Liver (tissue), 3 donors: ENCODE measurements at regions not wholly inside any gene's neighbourhood (a gene's known extent, or its start where the extent isn't known, plus 50 kb on each side); places are given as distances from the start of the nearest gene placed in this dataset.

Source experiments
- FOXA1 ChIP-seq: IDR thresholded peaks from 2 replicates; pipeline ENCODE4 v1.6.1; 2016; ENCODE audit warnings: antibody characterized with exemption
- GABPA ChIP-seq, 2 donors: IDR thresholded peaks in 1 of 2; conservative IDR thresholded peaks in 1 of 2; 2 replicates each; pipeline ENCODE4 v1.6.1; 2016; ENCODE audit warnings: antibody characterized with exemption in 2 of 2, mild to moderate bottlenecking in 1 of 2, moderate library complexity in 1 of 2
- JUND ChIP-seq, 2 donors: IDR thresholded peaks; 2 replicates each; pipeline ENCODE4 v1.6.1; 2016; ENCODE audit warnings: antibody characterized with exemption in 2 of 2
- MAX ChIP-seq: IDR thresholded peaks from 2 replicates; pipeline ENCODE4 v1.6.1; 2016; ENCODE audit warnings: antibody characterized with exemption
- RAD21 ChIP-seq, 2 donors: IDR thresholded peaks; 2 replicates each; pipeline ENCODE4 v1.6.1; 2016; ENCODE audit warnings: antibody characterized with exemption in 2 of 2, mild to moderate bottlenecking in 2 of 2
- REST ChIP-seq: IDR thresholded peaks from 2 replicates; pipeline ENCODE4 v1.6.1; 2016; ENCODE audit warnings: antibody characterized with exemption, mild to moderate bottlenecking
- RXRA ChIP-seq, 2 donors: IDR thresholded peaks; 2 replicates each; pipeline ENCODE4 v1.6.1; 2017 to 2018; ENCODE audit warnings: antibody characterized with exemption in 2 of 2, mild to moderate bottlenecking in 1 of 2
- SP1 ChIP-seq: IDR thresholded peaks from 2 replicates; pipeline ENCODE4 v1.6.1; 2018; ENCODE audit warnings: antibody characterized with exemption, mild to moderate bottlenecking
- TAF1 ChIP-seq: conservative IDR thresholded peaks from 2 replicates; pipeline ENCODE4 v1.6.1; 2016; ENCODE audit warnings: antibody characterized with exemption, mild to moderate bottlenecking
- YY1 ChIP-seq: IDR thresholded peaks from 2 replicates; pipeline ENCODE4 v1.6.1; 2016; ENCODE audit warnings: antibody characterized with exemption, mild to moderate bottlenecking
- TF ChIP-seq, protein P1 (sequence below): fragments of 150-350 bp; IDR thresholded peaks from 2 replicates; pipeline ENCODE4 v1.5.1; 2017; ENCODE audit warnings: improper control_type of control experiment, low read depth, low read length; ENCODE audit not compliant: missing input control
- TF ChIP-seq, protein P2 (sequence below): IDR thresholded peaks from 2 replicates; pipeline ENCODE4 v1.6.1; 2016; ENCODE audit warnings: antibody characterized with exemption
- TF ChIP-seq, protein P3 (sequence below): IDR thresholded peaks from 2 replicates; pipeline ENCODE4 v1.6.1; 2016; ENCODE audit warnings: antibody characterized with exemption
- donor health status: healthy.
- donor health status: healthy.

GRCh38 chr13:99884913-99885312 is 86.7 kb downstream of the ZIC5 start:
- TF ChIP-seq, protein P1, sequence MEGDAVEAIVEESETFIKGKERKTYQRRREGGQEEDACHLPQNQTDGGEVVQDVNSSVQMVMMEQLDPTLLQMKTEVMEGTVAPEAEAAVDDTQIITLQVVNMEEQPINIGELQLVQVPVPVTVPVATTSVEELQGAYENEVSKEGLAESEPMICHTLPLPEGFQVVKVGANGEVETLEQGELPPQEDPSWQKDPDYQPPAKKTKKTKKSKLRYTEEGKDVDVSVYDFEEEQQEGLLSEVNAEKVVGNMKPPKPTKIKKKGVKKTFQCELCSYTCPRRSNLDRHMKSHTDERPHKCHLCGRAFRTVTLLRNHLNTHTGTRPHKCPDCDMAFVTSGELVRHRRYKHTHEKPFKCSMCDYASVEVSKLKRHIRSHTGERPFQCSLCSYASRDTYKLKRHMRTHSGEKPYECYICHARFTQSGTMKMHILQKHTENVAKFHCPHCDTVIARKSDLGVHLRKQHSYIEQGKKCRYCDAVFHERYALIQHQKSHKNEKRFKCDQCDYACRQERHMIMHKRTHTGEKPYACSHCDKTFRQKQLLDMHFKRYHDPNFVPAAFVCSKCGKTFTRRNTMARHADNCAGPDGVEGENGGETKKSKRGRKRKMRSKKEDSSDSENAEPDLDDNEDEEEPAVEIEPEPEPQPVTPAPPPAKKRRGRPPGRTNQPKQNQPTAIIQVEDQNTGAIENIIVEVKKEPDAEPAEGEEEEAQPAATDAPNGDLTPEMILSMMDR: no peak
- TF ChIP-seq, protein P2, sequence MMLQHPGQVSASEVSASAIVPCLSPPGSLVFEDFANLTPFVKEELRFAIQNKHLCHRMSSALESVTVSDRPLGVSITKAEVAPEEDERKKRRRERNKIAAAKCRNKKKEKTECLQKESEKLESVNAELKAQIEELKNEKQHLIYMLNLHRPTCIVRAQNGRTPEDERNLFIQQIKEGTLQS: no peak
- no peak for TF ChIP-seq MAX
- peak; percentile 15 for TF ChIP-seq YY1
- TF ChIP-seq RAD21 (IDR thresholded peaks at IDR 0.05): peak; percentile 40 to 56
- TF ChIP-seq, protein P3, sequence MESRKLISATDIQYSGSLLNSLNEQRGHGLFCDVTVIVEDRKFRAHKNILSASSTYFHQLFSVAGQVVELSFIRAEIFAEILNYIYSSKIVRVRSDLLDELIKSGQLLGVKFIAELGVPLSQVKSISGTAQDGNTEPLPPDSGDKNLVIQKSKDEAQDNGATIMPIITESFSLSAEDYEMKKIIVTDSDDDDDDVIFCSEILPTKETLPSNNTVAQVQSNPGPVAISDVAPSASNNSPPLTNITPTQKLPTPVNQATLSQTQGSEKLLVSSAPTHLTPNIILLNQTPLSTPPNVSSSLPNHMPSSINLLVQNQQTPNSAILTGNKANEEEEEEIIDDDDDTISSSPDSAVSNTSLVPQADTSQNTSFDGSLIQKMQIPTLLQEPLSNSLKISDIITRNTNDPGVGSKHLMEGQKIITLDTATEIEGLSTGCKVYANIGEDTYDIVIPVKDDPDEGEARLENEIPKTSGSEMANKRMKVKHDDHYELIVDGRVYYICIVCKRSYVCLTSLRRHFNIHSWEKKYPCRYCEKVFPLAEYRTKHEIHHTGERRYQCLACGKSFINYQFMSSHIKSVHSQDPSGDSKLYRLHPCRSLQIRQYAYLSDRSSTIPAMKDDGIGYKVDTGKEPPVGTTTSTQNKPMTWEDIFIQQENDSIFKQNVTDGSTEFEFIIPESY: peak; percentile 39
- no peak for TF ChIP-seq JUND (IDR thresholded peaks at IDR 0.05)
- peak; percentile 17 for TF ChIP-seq FOXA1
- TF ChIP-seq SP1: peak; percentile 44
- peak; percentile 41 for TF ChIP-seq REST
- peak; percentile 65 to 79 for TF ChIP-seq RXRA (IDR thresholded peaks at IDR 0.05)
- no peak for TF ChIP-seq TAF1
- TF ChIP-seq GABPA (IDR thresholded peaks at IDR 0.05 in 1 of 2, conservative IDR thresholded peaks at IDR 0.05 in 1 of 2): no peak
